Gastroesophageal sphincter (tissue), 3 donors: ENCODE measurements at regions not wholly inside any gene's neighbourhood (a gene's known extent, or its start where the extent isn't known, plus 50 kb on each side); places are given as distances from the start of the nearest gene placed in this dataset.

Experiments used
- POLR2AphosphoS5 ChIP-seq: sonication (generic); formaldehyde crosslinking; IDR thresholded peaks from one replicate; pipeline ENCODE4 v1.6.1; 2017; ENCODE audit warnings: antibody characterized with exemption
- TF ChIP-seq, protein P1 (sequence below), 4 experiments: fragments of 200-600 bp in 2 of 4; fragments of 450-650 bp in 2 of 4; sonication (generic) in 1 of 4; IDR thresholded peaks; one replicate each; pipeline ENCODE4 v1.5.1; 2017 to 2019; ENCODE audit warnings: antibody characterized with exemption in 4 of 4, mild to moderate bottlenecking in 2 of 4, moderate library complexity in 2 of 4

DNA sequence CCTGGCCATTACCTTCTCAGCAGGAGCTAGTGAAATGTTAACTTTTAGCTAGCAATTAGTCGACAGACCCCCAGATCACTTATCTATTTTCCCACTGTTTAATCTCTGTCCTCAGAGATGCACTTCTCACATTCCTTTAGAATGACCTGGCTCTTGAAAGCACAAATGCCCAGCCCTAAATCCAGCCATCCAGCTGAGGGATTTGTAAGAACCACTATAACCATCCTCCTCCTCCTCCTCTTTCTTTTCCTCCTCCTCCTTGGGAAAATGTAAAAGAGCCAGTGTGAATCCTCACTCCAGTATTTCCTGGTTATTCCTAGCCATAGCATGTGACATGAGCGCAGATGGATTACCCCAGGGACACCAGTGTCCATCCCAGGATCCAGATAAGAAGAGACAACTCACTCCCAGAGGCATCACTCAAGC is 124.3 kb downstream of the ENC1 start:
- TF ChIP-seq, protein P1, sequence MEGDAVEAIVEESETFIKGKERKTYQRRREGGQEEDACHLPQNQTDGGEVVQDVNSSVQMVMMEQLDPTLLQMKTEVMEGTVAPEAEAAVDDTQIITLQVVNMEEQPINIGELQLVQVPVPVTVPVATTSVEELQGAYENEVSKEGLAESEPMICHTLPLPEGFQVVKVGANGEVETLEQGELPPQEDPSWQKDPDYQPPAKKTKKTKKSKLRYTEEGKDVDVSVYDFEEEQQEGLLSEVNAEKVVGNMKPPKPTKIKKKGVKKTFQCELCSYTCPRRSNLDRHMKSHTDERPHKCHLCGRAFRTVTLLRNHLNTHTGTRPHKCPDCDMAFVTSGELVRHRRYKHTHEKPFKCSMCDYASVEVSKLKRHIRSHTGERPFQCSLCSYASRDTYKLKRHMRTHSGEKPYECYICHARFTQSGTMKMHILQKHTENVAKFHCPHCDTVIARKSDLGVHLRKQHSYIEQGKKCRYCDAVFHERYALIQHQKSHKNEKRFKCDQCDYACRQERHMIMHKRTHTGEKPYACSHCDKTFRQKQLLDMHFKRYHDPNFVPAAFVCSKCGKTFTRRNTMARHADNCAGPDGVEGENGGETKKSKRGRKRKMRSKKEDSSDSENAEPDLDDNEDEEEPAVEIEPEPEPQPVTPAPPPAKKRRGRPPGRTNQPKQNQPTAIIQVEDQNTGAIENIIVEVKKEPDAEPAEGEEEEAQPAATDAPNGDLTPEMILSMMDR (IDR thresholded peaks at IDR 0.05) = no peak
- no peak for TF ChIP-seq POLR2AphosphoS5
